LNCAP (cell line): ENCODE measurements at regions not wholly inside any gene's neighbourhood (a gene's known extent, or its start where the extent isn't known, plus 50 kb on each side); places are given as distances from the start of the nearest gene placed in this dataset.

Experiments used
- CTCF ChIP-seq: fragments of 450-650 bp; IDR thresholded peaks from 2 replicates; pipeline ENCODE4 v1.5.1; 2017; ENCODE audit warnings: mild to moderate bottlenecking

- TF ChIP-seq CTCF = no peak
Measured at GRCh38 chr10:28733245-28733644, 55.9 kb downstream of the BAMBI start.

- no peak for TF ChIP-seq CTCF
Measured at GRCh38 chr10:28733647-28734046, 56.3 kb downstream of the BAMBI start.

- no peak for TF ChIP-seq CTCF
Measured at GRCh38 chr10:28734938-28735759, 57.8 kb downstream of the BAMBI start.

- TF ChIP-seq CTCF = no peak
Measured at GRCh38 chr10:28737096-28737495, 59.8 kb downstream of the BAMBI start.

GRCh38 chr10:28738200-28738599, 60.9 kb downstream of the BAMBI start:
- TF ChIP-seq CTCF = no peak; the same call in 1 of the 2 replicates

GRCh38 chr10:28743576-28743975, 66.3 kb downstream of the BAMBI start:
- TF ChIP-seq CTCF = no peak

- TF ChIP-seq CTCF = no peak
Measured at GRCh38 chr10:28744069-28744768, 66.9 kb downstream of the BAMBI start.
